Cardiac muscle cell (in vitro differentiated cells and primary cell): ENCODE measurements at regions not wholly inside any gene's neighbourhood (a gene's known extent, or its start where the extent isn't known, plus 50 kb on each side); places are given as distances from the start of the nearest gene placed in this dataset.

Experiments used
- DNase-seq, 2 donors: peaks; one replicate each; pipeline versions ENCODE4 v3.0.0 to v3.0.0-alpha.2; 2010 to 2017; ENCODE audit warnings: low read depth in 1 of 2, low spot score in 1 of 2
- H3K27ac ChIP-seq: fragments of 200-600 bp; sonication (generic); 2 replicates; pipeline ENCODE4 v1.5.1; 2016
- H3K27me3 ChIP-seq: fragments of 200-600 bp; sonication (generic); 2 replicates; pipeline ENCODE4 v1.6.0; 2016; ENCODE audit warnings: control low read depth
- H3K36me3 ChIP-seq: fragments of 200-600 bp; sonication (generic); 2 replicates; pipeline ENCODE4 v1.5.1; 2016; ENCODE audit warnings: control low read depth
- H3K4me1 ChIP-seq: fragments of 200-600 bp; sonication (generic); 2 replicates; pipeline ENCODE4 v1.8.1; 2017; ENCODE audit warnings: low read depth, mild to moderate bottlenecking, mixed run types
- H3K4me3 ChIP-seq: fragments of 200-600 bp; sonication (generic); 2 replicates; pipeline ENCODE4 v1.5.1; 2016; ENCODE audit warnings: mild to moderate bottlenecking
- H3K9me3 ChIP-seq: fragments of 200-600 bp; sonication (generic); 2 replicates; pipeline ENCODE4 v1.5.1; 2017; ENCODE audit warnings: low read depth, mild to moderate bottlenecking, control low read depth
- CTCF ChIP-seq: IDR thresholded peaks from 2 replicates; pipeline ENCODE4 v1.5.1; 2012; ENCODE audit warnings: low read depth, mild to moderate bottlenecking, low read length

GRCh38 chr5:72030237-72030636, 77.0 kb upstream of the MAP1B start:
- H3K4me1 ChIP-seq, result no peaks in the 10 kb centered on the region
- no peak for DNase-seq
- H3K27me3 ChIP-seq, result no peaks in the 10 kb centered on the region
- H3K4me3 ChIP-seq, result no peak overlapping the region
- no peak for TF ChIP-seq CTCF
- no peaks in the 10 kb centered on the region for H3K9me3 ChIP-seq
- H3K27ac ChIP-seq, result no peak overlapping the region
- no peaks in the 10 kb centered on the region for H3K36me3 ChIP-seq

GRCh38 chr5:72032788-72033187, 74.5 kb upstream of the MAP1B start:
- TF ChIP-seq CTCF, result no peak

GRCh38 chr5:72034770-72035169, 72.5 kb upstream of the MAP1B start:
- no peak overlapping the region for H3K4me3 ChIP-seq
- H3K27me3 ChIP-seq, result no peaks in the 10 kb centered on the region
- no peaks in the 10 kb centered on the region for H3K36me3 ChIP-seq
- H3K9me3 ChIP-seq, result no peaks in the 10 kb centered on the region
- no peak for DNase-seq
- no peaks in the 10 kb centered on the region for H3K4me1 ChIP-seq
- TF ChIP-seq CTCF, result no peak
- no peak overlapping the region for H3K27ac ChIP-seq

More at GRCh38 chr5:72032788-72033187, 74.5 kb upstream of the MAP1B start:
- Histone ChIP-seq H3K4me1 (no peaks in the 10 kb centered on the region), H3K36me3 (no peaks in the 10 kb centered on the region), H3K9me3 (no peaks in the 10 kb centered on the region), H3K4me3 (no peak overlapping the region), H3K27ac (no peak overlapping the region), H3K27me3 (no peaks in the 10 kb centered on the region)
- DNase-seq, result no peak

GRCh38 chr5:72035831-72036230, 71.4 kb upstream of the MAP1B start:
- no peak overlapping the region for H3K27ac ChIP-seq
- no peak overlapping the region for H3K4me3 ChIP-seq
- H3K9me3 ChIP-seq, result no peaks in the 10 kb centered on the region
- DNase-seq, result no peak
- no peaks in the 10 kb centered on the region for H3K36me3 ChIP-seq
- H3K4me1 ChIP-seq, result no peaks in the 10 kb centered on the region
- TF ChIP-seq CTCF, result no peak
- no peaks in the 10 kb centered on the region for H3K27me3 ChIP-seq

- TF ChIP-seq CTCF, result no peak
- Histone ChIP-seq H3K36me3 (no peaks in the 10 kb centered on the region), H3K9me3 (no peaks in the 10 kb centered on the region), H3K4me1 (no peaks in the 10 kb centered on the region), H3K27me3 (no peaks in the 10 kb centered on the region), H3K27ac (no peak overlapping the region), H3K4me3 (no peak overlapping the region)
- peak; percentile 15 to 31 for DNase-seq
Measured at GRCh38 chr5:72036951-72037350, 70.3 kb upstream of the MAP1B start.

- Histone ChIP-seq H3K4me1 (no peaks in the 10 kb centered on the region), H3K4me3 (no peak overlapping the region), H3K36me3 (no peaks in the 10 kb centered on the region), H3K27ac (no peak overlapping the region), H3K9me3 (no peaks in the 10 kb centered on the region), H3K27me3 (no peaks in the 10 kb centered on the region)
- no peak for TF ChIP-seq CTCF
- no peak for DNase-seq
Measured at GRCh38 chr5:72040513-72040912, 66.8 kb upstream of the MAP1B start.
